ENCODE measurements at regions not wholly inside any gene's neighbourhood (a gene's known extent, or its start where the extent isn't known, plus 50 kb on each side); places are given as distances from the start of the nearest gene placed in this dataset.

- Mint-ChIP-seq H3K4me1 (peaks cover 6% of the 10 kb centered on the region), H3K4me3 (no peak overlapping the region), H3K36me3 (ENCODE audit: low read depth) (no peaks in the 10 kb centered on the region), H3K27ac (no peak overlapping the region), H3K9me3 (peaks cover 4% of the 10 kb centered on the region), H3K27me3 (ENCODE audit: low read depth, poor library complexity) (no peaks in the 10 kb centered on the region)
- no peak for TF ChIP-seq CTCF (IDR thresholded peaks at IDR 0.05)
- no peak for DNase-seq
Measured at GRCh38 chr12:46711756-46712155, 114.0 kb downstream of the SLC38A4 start.

GRCh38 chr12:46710125-46710743 is 115.6 kb downstream of the SLC38A4 start:
- TF ChIP-seq CTCF (IDR thresholded peaks at IDR 0.05) = no peak
- Mint-ChIP-seq H3K36me3 (ENCODE audit: low read depth) (no peaks in the 10 kb centered on the region), H3K27ac (peak overlapping the region; percentile 57), H3K4me3 (no peak overlapping the region), H3K27me3 (ENCODE audit: low read depth, poor library complexity) (no peaks in the 10 kb centered on the region), H3K4me1 (peaks cover 6% of the 10 kb centered on the region), H3K9me3 (peaks cover 4% of the 10 kb centered on the region)
- no peak for DNase-seq

GRCh38 chr12:46702581-46703344 is 123.0 kb downstream of the SLC38A4 start:
- no peaks in the 10 kb centered on the region for H3K27me3 Mint-ChIP-seq (ENCODE audit: low read depth, poor library complexity)
- H3K4me1 Mint-ChIP-seq = peaks cover 26% of the 10 kb centered on the region
- no peak for TF ChIP-seq CTCF (IDR thresholded peaks at IDR 0.05)
- H3K36me3 Mint-ChIP-seq (ENCODE audit: low read depth) = no peaks in the 10 kb centered on the region
- H3K4me3 Mint-ChIP-seq = no peak overlapping the region
- peaks cover 14% of the 10 kb centered on the region for H3K9me3 Mint-ChIP-seq
- no peak for DNase-seq
- peak overlapping the region; percentile 89 for H3K27ac Mint-ChIP-seq

- peak; percentile 8 for DNase-seq
- H3K27ac Mint-ChIP-seq = peak overlapping the region; percentile 48
- H3K27me3 Mint-ChIP-seq (ENCODE audit: low read depth, poor library complexity) = no peaks in the 10 kb centered on the region
- peaks cover 26% of the 10 kb centered on the region for H3K4me1 Mint-ChIP-seq
- TF ChIP-seq CTCF (IDR thresholded peaks at IDR 0.05) = no peak
- H3K36me3 Mint-ChIP-seq (ENCODE audit: low read depth) = no peaks in the 10 kb centered on the region
- H3K4me3 Mint-ChIP-seq = no peak overlapping the region
- H3K9me3 Mint-ChIP-seq = peaks cover 14% of the 10 kb centered on the region
Measured at GRCh38 chr12:46701356-46701755, 124.4 kb downstream of the SLC38A4 start.

GRCh38 chr12:46699986-46700385 is 125.8 kb downstream of the SLC38A4 start:
- Mint-ChIP-seq H3K27me3 (ENCODE audit: low read depth, poor library complexity) (no peaks in the 10 kb centered on the region), H3K36me3 (ENCODE audit: low read depth) (no peaks in the 10 kb centered on the region), H3K27ac (no peak overlapping the region), H3K4me1 (peaks cover 26% of the 10 kb centered on the region), H3K4me3 (no peak overlapping the region), H3K9me3 (peaks cover 14% of the 10 kb centered on the region)
- no peak for DNase-seq
- no peak for TF ChIP-seq CTCF (IDR thresholded peaks at IDR 0.05)

GRCh38 chr12:46698003-46698402 is 127.8 kb downstream of the SLC38A4 start:
- no peak for TF ChIP-seq CTCF (IDR thresholded peaks at IDR 0.05)
- Mint-ChIP-seq H3K27me3 (ENCODE audit: low read depth, poor library complexity) (no peaks in the 10 kb centered on the region), H3K4me3 (no peak overlapping the region), H3K27ac (no peak overlapping the region), H3K36me3 (ENCODE audit: low read depth) (no peaks in the 10 kb centered on the region), H3K4me1 (peaks cover 25% of the 10 kb centered on the region), H3K9me3 (peaks cover 7% of the 10 kb centered on the region)
- no peak for DNase-seq

Measured in nephron progenitor cell (in vitro differentiated cells).